MM.1S (cell line): ENCODE measurements at regions not wholly inside any gene's neighbourhood (a gene's known extent, or its start where the extent isn't known, plus 50 kb on each side); places are given as distances from the start of the nearest gene placed in this dataset.

Source experiments
- EZH2 ChIP-seq: fragments of 300-600 bp; sonication (generic); optimal IDR thresholded peaks from 2 replicates; pipeline ENCODE3; 2017; ENCODE audit warnings: low read depth, mild to moderate bottlenecking, antibody characterized with exemption, low read length, mixed read lengths
- EZH2phosphoT487 ChIP-seq: fragments of 300-600 bp; sonication (generic); IDR thresholded peaks from 2 replicates; pipeline ENCODE4 v1.6.1; 2018; ENCODE audit warnings: antibody characterized with exemption, low read length
- TF ChIP-seq, protein P1 (sequence below): fragments of 300-600 bp; sonication (generic); IDR thresholded peaks from 2 replicates; pipeline ENCODE4 v1.5.1; 2016; ENCODE audit warnings: antibody characterized with exemption, low read length, mixed read lengths

DNA sequence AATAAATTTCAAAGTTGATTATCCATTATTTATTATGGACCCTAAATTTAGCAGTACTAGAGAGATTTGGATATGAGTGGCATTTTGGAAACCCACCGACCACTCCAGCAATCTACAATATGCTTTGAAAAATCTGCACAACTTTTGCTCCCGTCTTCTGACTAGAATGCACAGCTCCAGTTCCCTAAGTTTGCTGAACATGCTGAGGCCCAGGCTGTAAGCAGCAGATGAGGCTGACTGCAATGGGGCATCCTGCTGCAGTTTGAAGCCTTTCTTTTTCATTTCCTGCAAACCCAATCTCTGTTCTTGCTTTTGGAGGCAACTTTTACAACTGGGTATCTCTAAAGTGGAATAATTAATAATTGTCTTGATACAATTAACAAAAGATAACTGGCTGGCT, 405.8 kb downstream of the ATP23 start:
- TF ChIP-seq, protein P1, sequence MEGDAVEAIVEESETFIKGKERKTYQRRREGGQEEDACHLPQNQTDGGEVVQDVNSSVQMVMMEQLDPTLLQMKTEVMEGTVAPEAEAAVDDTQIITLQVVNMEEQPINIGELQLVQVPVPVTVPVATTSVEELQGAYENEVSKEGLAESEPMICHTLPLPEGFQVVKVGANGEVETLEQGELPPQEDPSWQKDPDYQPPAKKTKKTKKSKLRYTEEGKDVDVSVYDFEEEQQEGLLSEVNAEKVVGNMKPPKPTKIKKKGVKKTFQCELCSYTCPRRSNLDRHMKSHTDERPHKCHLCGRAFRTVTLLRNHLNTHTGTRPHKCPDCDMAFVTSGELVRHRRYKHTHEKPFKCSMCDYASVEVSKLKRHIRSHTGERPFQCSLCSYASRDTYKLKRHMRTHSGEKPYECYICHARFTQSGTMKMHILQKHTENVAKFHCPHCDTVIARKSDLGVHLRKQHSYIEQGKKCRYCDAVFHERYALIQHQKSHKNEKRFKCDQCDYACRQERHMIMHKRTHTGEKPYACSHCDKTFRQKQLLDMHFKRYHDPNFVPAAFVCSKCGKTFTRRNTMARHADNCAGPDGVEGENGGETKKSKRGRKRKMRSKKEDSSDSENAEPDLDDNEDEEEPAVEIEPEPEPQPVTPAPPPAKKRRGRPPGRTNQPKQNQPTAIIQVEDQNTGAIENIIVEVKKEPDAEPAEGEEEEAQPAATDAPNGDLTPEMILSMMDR = no peak
- TF ChIP-seq EZH2 = no peak
- no peak for TF ChIP-seq EZH2phosphoT487
